ENCODE measurements at regions not wholly inside any gene's neighbourhood (a gene's known extent, or its start where the extent isn't known, plus 50 kb on each side); places are given as distances from the start of the nearest gene placed in this dataset.

DNA sequence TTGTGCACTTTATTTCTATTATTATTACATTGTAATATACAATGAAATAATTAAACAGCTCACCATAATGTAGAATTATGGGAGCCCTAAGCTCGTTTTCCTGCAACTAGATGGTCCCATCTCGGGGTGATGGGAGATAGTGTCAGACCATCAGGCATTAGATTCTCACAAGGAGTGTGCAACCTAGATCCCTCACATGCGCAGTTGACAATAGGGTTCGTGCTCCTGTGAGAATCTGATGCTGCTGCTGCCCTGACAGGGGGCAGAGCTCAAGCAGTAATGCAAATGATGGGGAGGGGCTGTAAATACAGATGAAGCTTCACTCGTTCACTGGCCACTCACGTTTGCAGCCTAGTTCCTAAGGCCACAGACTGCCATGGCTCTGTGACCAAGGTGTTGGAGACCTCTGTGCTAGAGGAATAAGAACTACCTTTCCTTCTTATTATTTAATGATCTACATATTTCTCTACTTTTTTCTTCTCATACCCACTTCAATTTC lies 492.9 kb upstream of the INTU start:
- intact Hi-C loops (cut with DNase I, micrococcal nuclease), result no loop called here
- peaks cover 15% of the 10 kb centered on the region for H3K9me3 ChIP-seq

DNA sequence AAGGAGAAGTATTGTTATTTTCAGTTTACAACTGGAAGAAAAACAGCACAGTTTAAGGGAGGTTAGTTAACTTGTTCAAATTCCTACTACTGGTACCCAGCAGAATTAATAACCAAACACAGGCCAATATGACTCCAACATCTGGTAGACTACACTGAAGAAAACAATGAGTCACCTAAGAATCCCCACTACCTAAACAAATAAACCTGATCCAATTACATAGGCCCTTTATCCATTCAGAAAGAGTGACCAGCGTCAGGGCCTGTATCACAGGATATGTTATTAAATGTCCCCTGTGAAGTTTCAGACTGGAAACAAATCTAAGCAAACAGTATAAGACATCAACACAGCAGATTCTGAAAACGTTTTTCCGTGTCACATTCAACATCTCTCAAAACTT lies 492.5 kb upstream of the INTU start:
- ATAC-seq (no peak), DNase-seq (no peak)
- TF ChIP-seq, protein P1, sequence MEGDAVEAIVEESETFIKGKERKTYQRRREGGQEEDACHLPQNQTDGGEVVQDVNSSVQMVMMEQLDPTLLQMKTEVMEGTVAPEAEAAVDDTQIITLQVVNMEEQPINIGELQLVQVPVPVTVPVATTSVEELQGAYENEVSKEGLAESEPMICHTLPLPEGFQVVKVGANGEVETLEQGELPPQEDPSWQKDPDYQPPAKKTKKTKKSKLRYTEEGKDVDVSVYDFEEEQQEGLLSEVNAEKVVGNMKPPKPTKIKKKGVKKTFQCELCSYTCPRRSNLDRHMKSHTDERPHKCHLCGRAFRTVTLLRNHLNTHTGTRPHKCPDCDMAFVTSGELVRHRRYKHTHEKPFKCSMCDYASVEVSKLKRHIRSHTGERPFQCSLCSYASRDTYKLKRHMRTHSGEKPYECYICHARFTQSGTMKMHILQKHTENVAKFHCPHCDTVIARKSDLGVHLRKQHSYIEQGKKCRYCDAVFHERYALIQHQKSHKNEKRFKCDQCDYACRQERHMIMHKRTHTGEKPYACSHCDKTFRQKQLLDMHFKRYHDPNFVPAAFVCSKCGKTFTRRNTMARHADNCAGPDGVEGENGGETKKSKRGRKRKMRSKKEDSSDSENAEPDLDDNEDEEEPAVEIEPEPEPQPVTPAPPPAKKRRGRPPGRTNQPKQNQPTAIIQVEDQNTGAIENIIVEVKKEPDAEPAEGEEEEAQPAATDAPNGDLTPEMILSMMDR (IDR thresholded peaks at IDR 0.05), result no peak
- Histone ChIP-seq H3K4me1 (ENCODE audit: low read depth) (no peaks in the 10 kb centered on the region), H3K9me3 (peaks cover 15% of the 10 kb centered on the region), H3K36me3 (ENCODE audit: low read depth) (no peaks in the 10 kb centered on the region), H3K4me3 (no peak overlapping the region)
- intact Hi-C loops (cut with DNase I, micrococcal nuclease), result no loop called here

More for the DNA sequence above, 492.9 kb upstream of the INTU start:
- DNase-seq (no peak), ATAC-seq (no peak)
- Histone ChIP-seq H3K4me3 (no peak overlapping the region), H3K4me1 (ENCODE audit: low read depth) (no peaks in the 10 kb centered on the region), H3K36me3 (ENCODE audit: low read depth) (no peaks in the 10 kb centered on the region)
- TF ChIP-seq, protein P1 (IDR thresholded peaks at IDR 0.05), result no peak

DNA sequence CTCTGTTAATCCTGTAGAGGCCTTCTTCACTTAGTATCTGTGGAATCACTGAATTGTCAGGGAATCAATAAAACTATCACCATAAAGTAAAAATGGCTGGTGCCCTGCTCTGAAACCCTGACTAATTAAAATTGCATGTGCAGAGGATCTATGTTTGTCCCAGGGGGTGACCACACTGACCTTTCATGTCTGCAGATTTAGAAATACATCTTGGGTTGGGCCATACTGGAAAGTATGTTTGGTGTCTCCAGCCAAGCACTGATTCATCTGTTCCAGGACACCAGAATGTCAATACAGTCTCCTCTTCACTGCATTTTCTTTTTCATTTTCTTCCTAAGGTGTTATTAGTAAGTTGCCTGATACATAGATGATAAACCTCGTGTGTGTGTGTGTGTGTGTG lies 490.9 kb upstream of the INTU start:
- ATAC-seq, result no peak
- intact Hi-C loops (cut with DNase I, micrococcal nuclease), result no loop called here
- Histone ChIP-seq H3K36me3 (ENCODE audit: low read depth) (no peaks in the 10 kb centered on the region), H3K9me3 (peaks cover 10% of the 10 kb centered on the region), H3K4me3 (no peak overlapping the region), H3K4me1 (ENCODE audit: low read depth) (no peaks in the 10 kb centered on the region)
- DNase-seq, result no peak
- TF ChIP-seq, protein P1 (IDR thresholded peaks at IDR 0.05), result no peak

DNA sequence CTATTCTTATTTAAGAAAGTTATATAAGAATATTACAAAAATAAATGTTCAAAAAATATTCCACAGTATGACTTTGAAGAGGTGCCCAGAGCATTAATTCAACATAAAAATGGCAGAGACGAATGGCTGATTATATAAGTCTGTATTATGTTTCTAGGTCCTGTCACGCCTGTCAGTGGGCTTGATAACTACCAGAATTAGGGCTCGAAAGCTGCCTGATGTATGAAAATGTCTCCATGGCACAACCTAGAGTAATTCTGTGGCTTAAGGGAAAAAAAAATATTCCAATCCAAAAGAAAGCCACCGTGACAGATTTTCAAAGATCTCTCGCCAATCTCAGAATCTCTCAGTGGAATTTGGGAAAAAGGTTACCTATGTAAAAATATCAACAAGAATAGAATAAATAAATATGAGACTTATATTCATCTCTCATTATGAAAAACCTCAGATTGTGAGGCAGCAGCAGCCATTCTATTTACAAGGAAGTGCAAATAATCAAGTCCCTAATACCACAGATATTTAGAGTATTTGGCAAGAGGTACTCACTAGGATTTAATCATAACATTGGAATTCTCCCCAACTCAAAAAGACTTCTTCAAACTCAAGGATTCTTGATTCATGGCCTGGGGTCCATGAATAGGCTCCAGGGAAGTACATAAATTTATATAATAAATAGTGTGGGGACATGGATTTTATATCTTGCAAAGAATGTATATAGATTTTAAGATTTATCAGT lies 489.1 kb upstream of the INTU start:
- TF ChIP-seq, protein P1 (IDR thresholded peaks at IDR 0.05), result no peak
- no peaks in the 10 kb centered on the region for H3K36me3 ChIP-seq (ENCODE audit: low read depth)
- H3K9me3 ChIP-seq, result peaks cover 10% of the 10 kb centered on the region
- DNase-seq (no peak), ATAC-seq (no peak)
- no peaks in the 10 kb centered on the region for H3K4me1 ChIP-seq (ENCODE audit: low read depth)
- intact Hi-C loops (cut with DNase I, micrococcal nuclease), result no loop called here
- no peak overlapping the region for H3K4me3 ChIP-seq

DNA sequence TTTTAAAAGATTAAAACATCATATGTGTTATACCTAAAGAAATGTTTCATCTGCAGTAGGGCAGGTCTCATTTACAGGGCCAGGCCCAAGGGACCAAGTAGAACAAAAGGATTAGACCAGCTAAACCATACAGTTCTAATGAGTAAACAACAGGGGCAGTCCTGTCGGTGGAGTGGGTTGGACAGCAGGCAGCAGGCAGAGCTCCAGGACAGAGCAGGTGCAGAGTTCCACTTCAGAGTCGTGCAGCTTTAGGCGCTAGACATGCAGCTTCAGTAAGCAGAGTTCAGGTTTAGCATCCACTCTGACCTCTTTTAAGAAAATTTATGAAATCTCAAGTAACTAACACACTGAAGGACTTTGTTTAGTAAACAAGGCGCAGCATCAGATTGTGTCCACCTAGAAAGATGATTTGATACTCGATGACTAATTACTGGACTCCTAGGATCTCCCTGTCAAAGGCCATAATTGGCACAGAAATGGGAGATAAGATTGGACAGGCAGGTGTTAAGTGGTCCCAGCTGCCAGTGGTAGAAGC lies 487.7 kb upstream of the INTU start:
- Histone ChIP-seq H3K9me3 (peaks cover 22% of the 10 kb centered on the region), H3K4me1 (ENCODE audit: low read depth) (no peaks in the 10 kb centered on the region), H3K4me3 (no peak overlapping the region), H3K36me3 (ENCODE audit: low read depth) (no peaks in the 10 kb centered on the region)
- DNase-seq (no peak), ATAC-seq (no peak)
- intact Hi-C loops (cut with DNase I, micrococcal nuclease), result no loop called here
- TF ChIP-seq, protein P1 (IDR thresholded peaks at IDR 0.05), result no peak
